ENCODE measurements at regions not wholly inside any gene's neighbourhood (a gene's known extent, or its start where the extent isn't known, plus 50 kb on each side); places are given as distances from the start of the nearest gene placed in this dataset.
A peak's percentile ranks its signal among the peaks of the same experiment; 100 is the strongest.

DNA sequence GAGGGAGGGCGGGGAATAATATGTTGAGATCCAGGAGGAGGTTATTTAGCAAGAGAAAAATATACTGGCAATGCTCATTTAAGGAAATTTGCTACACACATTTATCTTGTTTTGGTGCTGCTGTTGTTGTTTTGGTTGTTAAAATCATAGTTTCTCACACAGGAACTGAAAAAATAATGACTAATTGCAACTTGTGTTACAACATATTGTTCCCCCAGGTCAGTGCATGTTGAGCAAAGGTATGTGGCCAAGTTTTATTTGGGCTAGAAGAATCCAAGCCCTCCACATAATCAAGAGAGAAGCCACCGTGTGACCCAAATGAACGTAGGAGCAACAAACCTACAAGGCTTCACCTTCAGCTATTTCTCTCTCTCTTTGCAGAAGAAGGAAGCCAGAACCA is 220.3 kb upstream of the DAPK1 start:
- CTCF ChIA-PET = no interaction called here
- H3K36me3 Mint-ChIP-seq (ENCODE audit: insufficient read depth, unreplicated experiment) = no peaks in the 10 kb centered on the region
- no TSS peak for BruUV-seq (replicated peaks)
- POLR2A ChIA-PET = no interaction called here
- H3K27me3 Mint-ChIP-seq (ENCODE audit: insufficient read depth, unreplicated experiment) = no peaks in the 10 kb centered on the region
- TF ChIP-seq, protein P1, sequence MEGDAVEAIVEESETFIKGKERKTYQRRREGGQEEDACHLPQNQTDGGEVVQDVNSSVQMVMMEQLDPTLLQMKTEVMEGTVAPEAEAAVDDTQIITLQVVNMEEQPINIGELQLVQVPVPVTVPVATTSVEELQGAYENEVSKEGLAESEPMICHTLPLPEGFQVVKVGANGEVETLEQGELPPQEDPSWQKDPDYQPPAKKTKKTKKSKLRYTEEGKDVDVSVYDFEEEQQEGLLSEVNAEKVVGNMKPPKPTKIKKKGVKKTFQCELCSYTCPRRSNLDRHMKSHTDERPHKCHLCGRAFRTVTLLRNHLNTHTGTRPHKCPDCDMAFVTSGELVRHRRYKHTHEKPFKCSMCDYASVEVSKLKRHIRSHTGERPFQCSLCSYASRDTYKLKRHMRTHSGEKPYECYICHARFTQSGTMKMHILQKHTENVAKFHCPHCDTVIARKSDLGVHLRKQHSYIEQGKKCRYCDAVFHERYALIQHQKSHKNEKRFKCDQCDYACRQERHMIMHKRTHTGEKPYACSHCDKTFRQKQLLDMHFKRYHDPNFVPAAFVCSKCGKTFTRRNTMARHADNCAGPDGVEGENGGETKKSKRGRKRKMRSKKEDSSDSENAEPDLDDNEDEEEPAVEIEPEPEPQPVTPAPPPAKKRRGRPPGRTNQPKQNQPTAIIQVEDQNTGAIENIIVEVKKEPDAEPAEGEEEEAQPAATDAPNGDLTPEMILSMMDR (IDR thresholded peaks at IDR 0.05; ENCODE audit: unreplicated experiment) = no peak
- H3K4me3 Mint-ChIP-seq (ENCODE audit: unreplicated experiment) = no peak overlapping the region
- intact Hi-C loops (cut with micrococcal nuclease) = no loop called here
- H3K27ac Mint-ChIP-seq (ENCODE audit: low read depth, unreplicated experiment) = no peak overlapping the region
- H3K4me1 Mint-ChIP-seq (ENCODE audit: insufficient read depth, unreplicated experiment) = peaks cover 10% of the 10 kb centered on the region
- DNase-seq (ENCODE audit: unreplicated experiment) = peak; percentile 33
- no peaks in the 10 kb centered on the region for H3K9me3 Mint-ChIP-seq (ENCODE audit: unreplicated experiment)

DNA sequence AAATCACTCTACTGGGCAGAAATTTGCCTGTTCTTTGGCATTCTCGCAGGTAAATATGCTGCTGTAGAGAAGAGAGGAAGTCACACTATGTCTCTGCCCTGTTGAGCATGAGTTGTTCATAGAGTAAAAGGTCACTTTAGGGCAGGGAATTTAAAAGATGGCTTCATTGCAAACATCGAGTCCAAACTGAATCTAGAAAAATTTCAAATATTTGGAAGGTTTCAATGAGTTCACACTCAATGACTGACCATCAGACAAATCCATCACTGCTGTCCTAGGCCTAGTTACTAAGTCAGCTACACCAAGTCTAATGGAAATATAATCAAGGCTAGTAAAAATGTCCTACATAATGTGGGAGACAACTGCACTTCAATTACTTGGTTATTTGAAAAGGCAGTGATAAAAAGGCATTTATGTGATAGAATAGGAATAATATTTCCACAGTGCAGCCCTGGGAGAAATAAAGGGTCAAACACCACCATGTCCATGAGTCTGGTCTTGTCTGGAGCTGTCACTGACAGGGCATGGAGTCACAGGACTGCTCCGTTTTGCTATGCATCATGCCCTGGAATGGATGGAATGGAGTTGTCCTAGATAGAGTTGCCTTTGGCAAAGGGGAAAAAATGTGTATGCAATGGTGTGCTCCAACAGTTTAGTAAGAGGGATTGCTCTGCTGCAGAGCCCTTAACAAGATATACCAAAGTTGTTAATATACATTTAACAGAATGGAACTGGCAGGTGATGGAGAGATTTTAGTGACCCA is 218.5 kb upstream of the DAPK1 start:
- Mint-ChIP-seq H3K27ac (ENCODE audit: low read depth, unreplicated experiment) (no peak overlapping the region), H3K9me3 (ENCODE audit: unreplicated experiment) (no peaks in the 10 kb centered on the region), H3K4me3 (ENCODE audit: unreplicated experiment) (no peak overlapping the region), H3K27me3 (ENCODE audit: insufficient read depth, unreplicated experiment) (no peaks in the 10 kb centered on the region), H3K36me3 (ENCODE audit: insufficient read depth, unreplicated experiment) (no peaks in the 10 kb centered on the region), H3K4me1 (ENCODE audit: insufficient read depth, unreplicated experiment) (peaks cover 10% of the 10 kb centered on the region)
- intact Hi-C loops (cut with micrococcal nuclease) = no loop called here
- POLR2A ChIA-PET = no interaction called here
- no TSS peak for BruUV-seq (replicated peaks)
- CTCF ChIA-PET = interaction anchor here (0.7 kb wide), 1 partner anchor 289 kb away, joined by 3 read pairs; no protein-coding TSS in a partner anchor
- TF ChIP-seq, protein P1 (IDR thresholded peaks at IDR 0.05; ENCODE audit: unreplicated experiment) = no peak
- no peak for DNase-seq (ENCODE audit: unreplicated experiment)

DNA sequence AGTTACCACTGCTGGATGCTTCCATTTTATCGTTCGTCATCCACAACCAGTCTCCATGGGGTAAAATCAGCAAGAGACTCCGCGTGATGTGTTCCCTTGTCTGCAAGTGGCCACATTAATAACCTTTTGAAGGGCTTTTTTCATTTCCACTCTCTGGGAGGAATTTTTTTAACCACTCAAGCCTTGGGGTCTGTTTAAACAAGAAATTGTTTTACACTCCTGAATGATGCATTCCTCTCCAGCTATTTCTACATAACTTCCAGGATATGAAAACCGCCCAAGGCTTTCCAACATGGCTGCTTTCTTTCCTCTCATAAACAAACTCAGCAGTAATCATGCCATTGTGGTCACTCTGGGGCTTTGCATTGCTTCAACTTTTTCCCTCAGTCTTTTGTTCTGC is 217.2 kb upstream of the DAPK1 start:
- intact Hi-C loops (cut with micrococcal nuclease) = no loop called here
- TF ChIP-seq, protein P1 (IDR thresholded peaks at IDR 0.05; ENCODE audit: unreplicated experiment) = no peak
- no peaks in the 10 kb centered on the region for H3K36me3 Mint-ChIP-seq (ENCODE audit: insufficient read depth, unreplicated experiment)
- no peak overlapping the region for H3K4me3 Mint-ChIP-seq (ENCODE audit: unreplicated experiment)
- H3K27me3 Mint-ChIP-seq (ENCODE audit: insufficient read depth, unreplicated experiment) = no peaks in the 10 kb centered on the region
- DNase-seq (ENCODE audit: unreplicated experiment) = peak; percentile 22
- no TSS peak for BruUV-seq (replicated peaks)
- H3K27ac Mint-ChIP-seq (ENCODE audit: low read depth, unreplicated experiment) = no peak overlapping the region
- CTCF ChIA-PET = no interaction called here
- H3K9me3 Mint-ChIP-seq (ENCODE audit: unreplicated experiment) = no peaks in the 10 kb centered on the region
- H3K4me1 Mint-ChIP-seq (ENCODE audit: insufficient read depth, unreplicated experiment) = peaks cover 10% of the 10 kb centered on the region
- POLR2A ChIA-PET = no interaction called here

DNA sequence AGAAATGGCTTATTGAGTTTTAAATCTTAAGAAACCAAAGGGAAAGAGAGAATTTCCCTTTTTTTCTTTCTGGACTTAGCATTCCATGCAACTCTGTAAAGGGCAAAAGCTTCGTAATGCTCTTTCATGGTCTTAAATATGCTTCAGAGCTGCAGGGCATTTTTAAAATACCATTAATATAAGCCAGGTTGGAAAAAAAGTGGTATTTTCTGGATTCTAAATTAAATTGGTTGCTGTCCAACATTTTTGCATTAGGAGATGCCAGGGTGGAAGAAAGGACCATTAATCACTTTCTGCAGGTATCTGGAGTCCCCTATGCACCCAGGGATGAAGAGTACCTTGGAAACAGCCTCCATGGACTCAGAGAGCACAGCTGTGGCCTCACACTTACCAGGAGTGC is 215.1 kb upstream of the DAPK1 start:
- no peak overlapping the region for H3K27ac Mint-ChIP-seq (ENCODE audit: low read depth, unreplicated experiment)
- CTCF ChIA-PET = no interaction called here

More for the DNA sequence above, 215.1 kb upstream of the DAPK1 start:
- Mint-ChIP-seq H3K4me3 (ENCODE audit: unreplicated experiment) (no peak overlapping the region), H3K36me3 (ENCODE audit: insufficient read depth, unreplicated experiment) (no peaks in the 10 kb centered on the region), H3K9me3 (ENCODE audit: unreplicated experiment) (no peaks in the 10 kb centered on the region), H3K4me1 (ENCODE audit: insufficient read depth, unreplicated experiment) (no peaks in the 10 kb centered on the region), H3K27me3 (ENCODE audit: insufficient read depth, unreplicated experiment) (no peaks in the 10 kb centered on the region)
- intact Hi-C loops (cut with micrococcal nuclease) = no loop called here
- no TSS peak for BruUV-seq (replicated peaks)
- POLR2A ChIA-PET = interaction anchor here (0.6 kb wide), 1 partner anchor 712 kb away, joined by 3 read pairs; no protein-coding TSS in a partner anchor
- TF ChIP-seq, protein P1 (IDR thresholded peaks at IDR 0.05; ENCODE audit: unreplicated experiment) = no peak
- no peak for DNase-seq (ENCODE audit: unreplicated experiment)
